AG20443 (cell line): ENCODE measurements at regions not wholly inside any gene's neighbourhood (a gene's known extent, or its start where the extent isn't known, plus 50 kb on each side); places are given as distances from the start of the nearest gene placed in this dataset.

Source experiments
- DNase-seq: peaks from one replicate; pipeline ENCODE4 v3.0.0; 2012; ENCODE audit warnings: low spot score, mixed read lengths

DNA sequence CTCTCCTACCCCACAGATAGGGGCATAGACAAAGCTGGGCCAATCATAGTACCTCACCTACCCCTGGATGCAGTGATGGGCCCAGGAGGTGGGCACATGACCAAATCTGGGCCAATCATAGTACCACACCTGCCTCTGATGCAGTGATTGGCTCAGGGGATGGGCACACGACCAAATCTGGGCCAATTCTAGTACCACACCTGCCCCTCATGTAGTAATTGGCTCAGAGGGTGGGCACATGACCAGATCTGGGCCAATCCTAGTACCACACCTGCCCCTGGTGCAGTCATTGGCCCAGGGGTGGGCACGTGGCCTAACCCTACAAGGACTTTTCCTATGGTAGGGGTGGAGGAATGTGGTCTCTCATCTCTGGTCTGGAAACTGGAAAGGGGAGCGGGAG lies 56.9 kb upstream of the MEF2A start:
- DNase-seq, result peak; percentile 1

DNA sequence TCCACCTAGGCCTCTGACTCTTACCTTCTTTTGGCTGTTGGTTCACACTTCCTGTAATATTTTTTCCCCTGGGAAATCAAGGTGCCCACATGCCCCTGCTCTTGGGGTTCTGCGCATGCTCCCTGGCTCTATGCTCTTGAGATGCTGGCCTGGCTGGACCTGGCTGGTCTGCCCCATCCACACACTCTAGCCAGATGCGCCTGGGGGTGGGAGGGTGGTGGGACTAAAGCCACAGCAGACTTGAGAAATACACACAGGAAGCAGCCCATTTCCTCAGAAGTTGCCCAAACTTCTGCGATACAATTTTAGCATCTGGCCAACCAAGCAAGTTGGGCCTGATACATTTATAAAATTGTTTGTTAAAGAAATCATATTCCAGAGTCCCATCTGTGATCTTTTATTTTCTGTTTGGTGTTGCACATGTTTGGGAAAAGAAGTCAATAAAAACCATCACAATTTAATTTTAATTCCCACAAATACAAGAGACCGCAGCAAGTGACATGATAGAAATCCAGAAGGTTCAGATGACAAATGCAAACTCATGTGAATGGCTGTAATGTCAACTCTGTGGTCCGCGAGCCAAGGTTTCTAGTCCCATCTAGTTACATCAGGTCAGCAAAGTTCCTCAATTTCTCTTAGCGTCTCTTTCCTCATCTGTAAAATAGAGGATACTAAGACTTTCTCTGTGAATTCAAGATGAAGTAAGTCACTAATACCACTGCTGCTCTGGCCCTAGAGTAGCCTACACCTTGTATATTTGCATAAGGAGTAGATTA lies 55.9 kb upstream of the MEF2A start:
- DNase-seq, result no peak

DNA sequence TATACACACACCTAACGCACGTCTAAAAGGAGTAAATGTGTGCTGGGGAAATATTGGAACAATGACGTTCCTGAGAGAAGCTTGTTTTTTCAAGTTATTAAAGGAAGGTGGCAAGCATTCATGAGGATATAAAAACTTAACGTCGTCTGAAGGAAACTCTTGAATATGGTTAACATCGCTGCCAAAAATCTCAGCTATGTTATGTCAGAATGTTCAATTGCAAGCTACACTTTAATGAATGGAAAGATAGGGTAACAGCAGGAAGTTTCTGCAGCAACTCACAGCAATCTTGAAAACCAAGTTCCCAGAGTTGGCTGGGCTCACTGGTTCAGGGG lies 54.3 kb upstream of the MEF2A start:
- DNase-seq, result peak; percentile 53

DNA sequence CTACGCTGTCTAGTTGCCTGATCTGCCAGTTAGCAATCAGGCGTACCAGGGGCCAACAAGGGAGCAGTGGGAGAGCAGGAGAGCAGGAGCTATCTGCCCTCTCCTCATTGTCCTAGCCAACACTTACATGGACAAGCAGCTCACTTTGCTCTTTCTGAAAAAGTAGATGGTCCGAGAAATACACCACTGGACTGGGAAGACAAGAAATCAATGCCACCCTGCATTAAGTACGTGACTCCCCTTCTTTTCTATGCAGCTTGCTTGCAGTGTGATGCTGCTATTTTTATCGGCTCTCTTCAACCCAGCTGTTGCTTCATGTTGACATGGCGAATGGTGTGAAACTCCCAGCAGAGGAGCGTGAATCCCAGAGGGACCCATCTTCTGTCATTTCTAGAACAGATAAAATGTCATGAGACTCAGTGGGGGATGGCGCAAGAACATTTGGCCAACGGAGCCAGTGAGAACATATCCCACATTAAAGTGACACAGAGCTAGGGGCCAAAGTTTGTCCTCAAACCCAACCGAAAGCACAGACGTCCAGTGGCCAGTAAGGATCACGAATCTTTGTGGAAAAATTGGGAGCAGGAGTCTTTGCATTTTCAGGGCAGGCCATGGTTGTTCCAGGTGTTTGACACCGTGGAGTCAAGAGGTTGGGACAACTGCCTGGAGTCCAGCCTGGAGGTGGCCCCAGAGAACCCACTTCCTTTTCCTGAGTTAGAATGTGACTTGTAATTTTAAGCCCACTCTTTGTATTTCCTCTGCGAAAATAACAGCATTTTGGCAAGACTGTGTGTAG lies 53.7 kb upstream of the MEF2A start:
- DNase-seq, result no peak

DNA sequence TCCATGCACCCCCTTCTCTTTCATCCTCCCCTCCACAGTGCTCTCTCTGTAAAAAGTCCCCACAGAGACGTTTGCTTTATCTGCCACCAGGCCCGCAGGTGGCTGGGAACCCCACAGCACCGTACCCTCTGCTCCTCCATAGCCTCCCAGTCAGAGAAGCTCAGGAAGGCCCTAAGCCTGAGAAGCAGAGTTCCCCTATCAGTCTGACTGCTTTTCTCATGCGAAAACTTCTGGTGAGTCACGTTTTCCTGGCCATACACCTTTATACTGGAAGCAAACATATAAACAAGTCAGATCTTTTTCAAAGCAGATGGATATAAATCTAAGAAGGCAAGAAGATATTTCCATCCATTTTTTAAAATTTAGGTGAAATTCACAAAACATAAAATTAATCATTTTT lies 51.5 kb upstream of the MEF2A start:
- no peak for DNase-seq
